GM23338 (cell line): ENCODE measurements at regions not wholly inside any gene's neighbourhood (a gene's known extent, or its start where the extent isn't known, plus 50 kb on each side); places are given as distances from the start of the nearest gene placed in this dataset.

Experiments
- ATAC-seq: fragments of 200-7000 bp; cut with Tn5 transposase; 3 replicates; pipeline ENCODE4 v1.9.1; 2020
- DNase-seq: peaks from one replicate; pipeline ENCODE4 v3.0.0-alpha.2; 2015; ENCODE audit warnings: low spot score
- H2AFZ ChIP-seq: fragments of 200-600 bp; sonication (generic); 2 replicates; pipeline ENCODE4 v1.8.0; 2016; ENCODE audit warnings: antibody characterized with exemption, mild to moderate bottlenecking, moderate library complexity
- H3F3A ChIP-seq: fragments of 200-600 bp; sonication (generic); replicated peaks from 2 replicates; pipeline ENCODE4 v1.8.0; 2017; ENCODE audit warnings: antibody characterized with exemption, mixed run types, low read depth
- H3K27ac ChIP-seq: fragments of 200-600 bp; sonication (generic); 2 replicates; pipeline ENCODE4 v1.6.1; 2016; ENCODE audit warnings: low read depth
- H3K27me3 ChIP-seq: fragments of 200-600 bp; sonication (generic); 2 replicates; pipeline ENCODE4 v1.8.0; 2016; ENCODE audit warnings: mild to moderate bottlenecking, mixed run types, moderate library complexity; ENCODE audit not compliant: insufficient read depth
- H3K36me3 ChIP-seq: fragments of 200-600 bp; sonication (generic); 2 replicates; pipeline ENCODE4 v1.8.0; 2016; ENCODE audit warnings: mild to moderate bottlenecking; ENCODE audit not compliant: insufficient read depth
- H3K4me1 ChIP-seq: fragments of 200-600 bp; sonication (generic); 2 replicates; pipeline ENCODE4 v1.8.0; 2016; ENCODE audit warnings: mild to moderate bottlenecking, moderate library complexity; ENCODE audit not compliant: insufficient read depth
- H3K4me2 ChIP-seq: fragments of 200-600 bp; sonication (generic); 2 replicates; pipeline ENCODE4 v1.7.1; 2017; ENCODE audit warnings: mixed run types
- H3K4me3 ChIP-seq: fragments of 200-600 bp; sonication (generic); 2 replicates; pipeline ENCODE4 v1.6.1; 2016; ENCODE audit warnings: mixed run types
- H3K79me2 ChIP-seq: fragments of 200-600 bp; sonication (generic); replicated peaks from 2 replicates; pipeline ENCODE4 v1.8.0; 2017; ENCODE audit warnings: mild to moderate bottlenecking; ENCODE audit not compliant: insufficient read depth
- H3K9me2 ChIP-seq: fragments of 200-600 bp; sonication (generic); 2 replicates; pipeline ENCODE4 v1.8.0; 2017; ENCODE audit not compliant: insufficient read depth
- H4K20me1 ChIP-seq: fragments of 200-600 bp; sonication (generic); replicated peaks from 2 replicates; pipeline ENCODE4 v1.8.0; 2017; ENCODE audit warnings: mild to moderate bottlenecking; ENCODE audit not compliant: insufficient read depth
- H3K27ac Mint-ChIP-seq: 2 replicates; pipeline ENCODE4 v1.8.0; 2020; ENCODE audit warnings: inconsistent platforms, mild to moderate bottlenecking, moderate library complexity, mixed read lengths
- H3K27me3 Mint-ChIP-seq: 3 replicates; pipeline ENCODE4 v1.8.0; 2022; ENCODE audit warnings: low read depth, mild to moderate bottlenecking, moderate library complexity, mixed read lengths, inconsistent platforms; ENCODE audit not compliant: insufficient read depth, poor library complexity
- H3K36me3 Mint-ChIP-seq: 3 replicates; pipeline ENCODE4 v1.8.0; 2021; ENCODE audit warnings: low read depth, mild to moderate bottlenecking, inconsistent platforms, moderate library complexity, mixed read lengths
- H3K4me1 Mint-ChIP-seq: 3 replicates; pipeline ENCODE4 v1.8.0; 2020; ENCODE audit warnings: mild to moderate bottlenecking, inconsistent platforms, mixed read lengths
- H3K4me3 Mint-ChIP-seq: 3 replicates; pipeline ENCODE4 v1.8.0; 2021; ENCODE audit warnings: moderate library complexity, mild to moderate bottlenecking, inconsistent platforms, mixed read lengths
- H3K9me3 Mint-ChIP-seq: 3 replicates; pipeline ENCODE4 v1.8.0; 2020; ENCODE audit warnings: moderate library complexity, mild to moderate bottlenecking, inconsistent platforms, mixed read lengths
- CREB1 ChIP-seq: fragments of 250-450 bp; sonication (Bioruptor Pico); IDR thresholded peaks from 2 replicates; pipeline ENCODE4 v1.5.0; 2020; ENCODE audit warnings: low read depth, mild to moderate bottlenecking, moderate library complexity
- EZH2 ChIP-seq: fragments of 200-600 bp; sonication (generic); IDR thresholded peaks from one replicate; pipeline ENCODE4 v1.8.0; 2017; ENCODE audit warnings: antibody characterized with exemption, mild to moderate bottlenecking, low read depth; ENCODE audit not compliant: unreplicated experiment
- EZH2phosphoT487 ChIP-seq: fragments of 200-600 bp; sonication (generic); IDR thresholded peaks from one replicate; pipeline ENCODE4 v1.8.1; 2018; ENCODE audit warnings: antibody characterized with exemption; ENCODE audit not compliant: unreplicated experiment
- JUNB ChIP-seq: IDR thresholded peaks from one replicate; pipeline ENCODE4 v1.6.1; 2016; ENCODE audit warnings: antibody characterized with exemption; ENCODE audit not compliant: unreplicated experiment
- NANOG ChIP-seq: IDR thresholded peaks from 2 replicates; pipeline ENCODE4 v1.6.1; 2016; ENCODE audit warnings: antibody characterized with exemption, borderline replicate concordance
- STAT1 ChIP-seq: IDR thresholded peaks from one replicate; pipeline ENCODE4 v1.6.1; 2016; ENCODE audit warnings: antibody characterized with exemption; ENCODE audit not compliant: unreplicated experiment
- ZNF114 ChIP-seq: fragments of 250-450 bp; sonication (Bioruptor Pico); IDR thresholded peaks from 2 replicates; pipeline ENCODE4 v1.5.0; 2020; ENCODE audit warnings: mild to moderate bottlenecking, moderate library complexity
- TF ChIP-seq, protein P1 (sequence below), 2 experiments: fragments of 200-600 bp in 1 of 2; sonication (generic) in 1 of 2; conservative IDR thresholded peaks; 2 replicates each; pipeline versions ENCODE4 v1.5.1 to v1.6.1; 2016 to 2017; ENCODE audit warnings: antibody characterized with exemption in 2 of 2, low read depth in 2 of 2, mild to moderate bottlenecking in 2 of 2, moderate library complexity in 1 of 2
- TF ChIP-seq, protein P2 (sequence below): fragments of 250-450 bp; sonication (Bioruptor Pico); IDR thresholded peaks from 2 replicates; pipeline ENCODE4 v1.5.0; 2020; ENCODE audit warnings: mild to moderate bottlenecking, moderate library complexity
- TF ChIP-seq, protein P3 (sequence below): IDR thresholded peaks from 2 replicates; pipeline ENCODE4 v1.6.1; 2016; ENCODE audit warnings: antibody characterized with exemption

GRCh38 chr2:12429779-12430406 lies 286.8 kb upstream of the TRIB2 start (continued):
- TF ChIP-seq, protein P1, sequence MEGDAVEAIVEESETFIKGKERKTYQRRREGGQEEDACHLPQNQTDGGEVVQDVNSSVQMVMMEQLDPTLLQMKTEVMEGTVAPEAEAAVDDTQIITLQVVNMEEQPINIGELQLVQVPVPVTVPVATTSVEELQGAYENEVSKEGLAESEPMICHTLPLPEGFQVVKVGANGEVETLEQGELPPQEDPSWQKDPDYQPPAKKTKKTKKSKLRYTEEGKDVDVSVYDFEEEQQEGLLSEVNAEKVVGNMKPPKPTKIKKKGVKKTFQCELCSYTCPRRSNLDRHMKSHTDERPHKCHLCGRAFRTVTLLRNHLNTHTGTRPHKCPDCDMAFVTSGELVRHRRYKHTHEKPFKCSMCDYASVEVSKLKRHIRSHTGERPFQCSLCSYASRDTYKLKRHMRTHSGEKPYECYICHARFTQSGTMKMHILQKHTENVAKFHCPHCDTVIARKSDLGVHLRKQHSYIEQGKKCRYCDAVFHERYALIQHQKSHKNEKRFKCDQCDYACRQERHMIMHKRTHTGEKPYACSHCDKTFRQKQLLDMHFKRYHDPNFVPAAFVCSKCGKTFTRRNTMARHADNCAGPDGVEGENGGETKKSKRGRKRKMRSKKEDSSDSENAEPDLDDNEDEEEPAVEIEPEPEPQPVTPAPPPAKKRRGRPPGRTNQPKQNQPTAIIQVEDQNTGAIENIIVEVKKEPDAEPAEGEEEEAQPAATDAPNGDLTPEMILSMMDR (conservative IDR thresholded peaks at IDR 0.05; ENCODE audit: low read depth in 2 of 2): no peak
- TF ChIP-seq JUNB (no peak), STAT1 (no peak), NANOG (no peak)

DNA sequence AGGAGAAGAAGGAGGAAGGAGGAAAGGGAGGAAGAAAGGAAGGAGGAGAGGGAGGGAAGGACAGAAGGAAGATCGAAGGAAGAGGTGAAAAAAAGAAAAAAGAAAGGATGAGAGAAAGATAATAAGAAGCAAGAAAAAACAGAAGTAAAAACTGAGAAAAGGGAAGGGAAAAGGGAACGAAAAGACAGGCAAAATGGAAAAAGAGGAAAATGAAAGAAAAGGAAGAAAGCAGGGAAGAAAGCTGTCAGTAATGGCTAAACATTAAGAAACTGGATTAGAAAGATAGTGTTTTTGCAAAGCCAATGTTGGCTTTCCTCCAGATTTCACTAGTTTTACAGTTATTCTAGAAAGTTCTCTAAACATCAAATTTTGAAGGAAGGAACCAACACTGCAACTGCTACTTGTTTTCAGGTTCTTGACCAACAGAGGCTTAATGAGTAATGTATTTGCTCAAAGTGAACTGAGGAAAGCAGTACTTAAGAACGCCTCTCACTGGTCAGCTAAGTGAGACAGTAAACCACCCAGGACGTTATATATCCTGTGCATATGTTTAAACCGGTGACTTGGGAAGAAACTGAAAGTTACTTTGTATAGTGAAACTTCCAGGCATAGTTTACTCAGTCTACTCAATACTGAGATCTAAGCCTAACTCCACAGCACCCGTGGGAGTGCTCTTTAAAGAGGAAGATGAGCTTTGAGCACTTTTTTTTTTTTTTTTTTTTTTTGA lies 286.2 kb upstream of the TRIB2 start:
- no peak overlapping the region; the same call in 1 of the 2 replicates for H3K27ac Mint-ChIP-seq
- Histone ChIP-seq H3K27ac (no peak overlapping the region), H3F3A (no peaks in the 10 kb centered on the region), H3K4me1 (peaks cover 24% of the 10 kb centered on the region), H3K36me3 (no peaks in the 10 kb centered on the region), H3K27me3 (no peaks in the 10 kb centered on the region), H3K79me2 (no peaks in the 10 kb centered on the region), H3K4me3 (no peak overlapping the region), H4K20me1 (no peaks in the 10 kb centered on the region), H2AFZ (peak overlapping the region; percentile 80; the same call in 1 of the 2 replicates), H3K4me2 (no peak overlapping the region), H3K9me2 (no peaks in the 10 kb centered on the region)
- no peaks in the 10 kb centered on the region for H3K9me3 Mint-ChIP-seq
- no peak overlapping the region for H3K4me3 Mint-ChIP-seq
- DNase-seq: no peak
- peaks cover 2% of the 10 kb centered on the region for H3K27me3 Mint-ChIP-seq
- no peaks in the 10 kb centered on the region for H3K36me3 Mint-ChIP-seq
- TF ChIP-seq CREB1 (no peak), EZH2phosphoT487 (no peak), JUNB (no peak), EZH2 (no peak), STAT1 (no peak), ZNF114 (CRISPR knock-in tag) (no peak)
- TF ChIP-seq, protein P2, sequence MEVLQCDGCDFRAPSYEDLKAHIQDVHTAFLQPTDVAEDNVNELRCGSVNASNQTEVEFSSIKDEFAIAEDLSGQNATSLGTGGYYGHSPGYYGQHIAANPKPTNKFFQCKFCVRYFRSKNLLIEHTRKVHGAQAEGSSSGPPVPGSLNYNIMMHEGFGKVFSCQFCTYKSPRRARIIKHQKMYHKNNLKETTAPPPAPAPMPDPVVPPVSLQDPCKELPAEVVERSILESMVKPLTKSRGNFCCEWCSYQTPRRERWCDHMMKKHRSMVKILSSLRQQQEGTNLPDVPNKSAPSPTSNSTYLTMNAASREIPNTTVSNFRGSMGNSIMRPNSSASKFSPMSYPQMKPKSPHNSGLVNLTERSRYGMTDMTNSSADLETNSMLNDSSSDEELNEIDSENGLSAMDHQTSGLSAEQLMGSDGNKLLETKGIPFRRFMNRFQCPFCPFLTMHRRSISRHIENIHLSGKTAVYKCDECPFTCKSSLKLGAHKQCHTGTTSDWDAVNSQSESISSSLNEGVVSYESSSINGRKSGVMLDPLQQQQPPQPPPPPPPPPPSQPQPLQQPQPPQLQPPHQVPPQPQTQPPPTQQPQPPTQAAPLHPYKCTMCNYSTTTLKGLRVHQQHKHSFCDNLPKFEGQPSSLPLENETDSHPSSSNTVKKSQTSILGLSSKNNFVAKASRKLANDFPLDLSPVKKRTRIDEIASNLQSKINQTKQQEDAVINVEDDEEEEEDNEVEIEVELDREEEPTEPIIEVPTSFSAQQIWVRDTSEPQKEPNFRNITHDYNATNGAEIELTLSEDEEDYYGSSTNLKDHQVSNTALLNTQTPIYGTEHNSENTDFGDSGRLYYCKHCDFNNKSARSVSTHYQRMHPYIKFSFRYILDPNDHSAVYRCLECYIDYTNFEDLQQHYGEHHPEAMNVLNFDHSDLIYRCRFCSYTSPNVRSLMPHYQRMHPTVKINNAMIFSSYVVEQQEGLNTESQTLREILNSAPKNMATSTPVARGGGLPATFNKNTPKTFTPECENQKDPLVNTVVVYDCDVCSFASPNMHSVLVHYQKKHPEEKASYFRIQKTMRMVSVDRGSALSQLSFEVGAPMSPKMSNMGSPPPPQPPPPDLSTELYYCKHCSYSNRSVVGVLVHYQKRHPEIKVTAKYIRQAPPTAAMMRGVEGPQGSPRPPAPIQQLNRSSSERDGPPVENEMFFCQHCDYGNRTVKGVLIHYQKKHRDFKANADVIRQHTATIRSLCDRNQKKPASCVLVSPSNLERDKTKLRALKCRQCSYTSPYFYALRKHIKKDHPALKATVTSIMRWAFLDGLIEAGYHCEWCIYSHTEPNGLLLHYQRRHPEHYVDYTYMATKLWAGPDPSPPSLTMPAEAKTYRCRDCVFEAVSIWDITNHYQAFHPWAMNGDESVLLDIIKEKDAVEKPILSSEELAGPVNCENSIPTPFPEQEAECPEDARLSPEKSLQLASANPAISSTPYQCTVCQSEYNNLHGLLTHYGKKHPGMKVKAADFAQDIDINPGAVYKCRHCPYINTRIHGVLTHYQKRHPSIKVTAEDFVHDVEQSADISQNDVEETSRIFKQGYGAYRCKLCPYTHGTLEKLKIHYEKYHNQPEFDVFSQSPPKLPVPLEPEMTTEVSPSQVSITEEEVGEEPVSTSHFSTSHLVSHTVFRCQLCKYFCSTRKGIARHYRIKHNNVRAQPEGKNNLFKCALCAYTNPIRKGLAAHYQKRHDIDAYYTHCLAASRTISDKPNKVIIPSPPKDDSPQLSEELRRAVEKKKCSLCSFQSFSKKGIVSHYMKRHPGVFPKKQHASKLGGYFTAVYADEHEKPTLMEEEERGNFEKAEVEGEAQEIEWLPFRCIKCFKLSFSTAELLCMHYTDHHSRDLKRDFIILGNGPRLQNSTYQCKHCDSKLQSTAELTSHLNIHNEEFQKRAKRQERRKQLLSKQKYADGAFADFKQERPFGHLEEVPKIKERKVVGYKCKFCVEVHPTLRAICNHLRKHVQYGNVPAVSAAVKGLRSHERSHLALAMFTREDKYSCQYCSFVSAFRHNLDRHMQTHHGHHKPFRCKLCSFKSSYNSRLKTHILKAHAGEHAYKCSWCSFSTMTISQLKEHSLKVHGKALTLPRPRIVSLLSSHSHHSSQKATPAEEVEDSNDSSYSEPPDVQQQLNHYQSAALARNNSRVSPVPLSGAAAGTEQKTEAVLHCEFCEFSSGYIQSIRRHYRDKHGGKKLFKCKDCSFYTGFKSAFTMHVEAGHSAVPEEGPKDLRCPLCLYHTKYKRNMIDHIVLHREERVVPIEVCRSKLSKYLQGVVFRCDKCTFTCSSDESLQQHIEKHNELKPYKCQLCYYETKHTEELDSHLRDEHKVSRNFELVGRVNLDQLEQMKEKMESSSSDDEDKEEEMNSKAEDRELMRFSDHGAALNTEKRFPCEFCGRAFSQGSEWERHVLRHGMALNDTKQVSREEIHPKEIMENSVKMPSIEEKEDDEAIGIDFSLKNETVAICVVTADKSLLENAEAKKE (CRISPR knock-in tag): no peak
- TF ChIP-seq, protein P3, sequence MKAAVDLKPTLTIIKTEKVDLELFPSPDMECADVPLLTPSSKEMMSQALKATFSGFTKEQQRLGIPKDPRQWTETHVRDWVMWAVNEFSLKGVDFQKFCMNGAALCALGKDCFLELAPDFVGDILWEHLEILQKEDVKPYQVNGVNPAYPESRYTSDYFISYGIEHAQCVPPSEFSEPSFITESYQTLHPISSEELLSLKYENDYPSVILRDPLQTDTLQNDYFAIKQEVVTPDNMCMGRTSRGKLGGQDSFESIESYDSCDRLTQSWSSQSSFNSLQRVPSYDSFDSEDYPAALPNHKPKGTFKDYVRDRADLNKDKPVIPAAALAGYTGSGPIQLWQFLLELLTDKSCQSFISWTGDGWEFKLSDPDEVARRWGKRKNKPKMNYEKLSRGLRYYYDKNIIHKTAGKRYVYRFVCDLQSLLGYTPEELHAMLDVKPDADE: no peak
- H3K4me1 Mint-ChIP-seq: peaks cover 34% of the 10 kb centered on the region
- no peak for ATAC-seq
